Inferior parietal cortex (tissue), 1 donor: ENCODE measurements at regions not wholly inside any gene's neighbourhood (a gene's known extent, or its start where the extent isn't known, plus 50 kb on each side); places are given as distances from the start of the nearest gene placed in this dataset.
"Not testable (repeated sequence)": the region's sequence is repeated elsewhere in the genome, so short reads cannot be mapped to it uniquely, and the experiment has no call there.

Source experiments
- DNase-seq: peaks from one replicate; pipeline ENCODE4 v3.0.0-alpha.2; 2016; ENCODE audit errors: extremely low spot score

DNA sequence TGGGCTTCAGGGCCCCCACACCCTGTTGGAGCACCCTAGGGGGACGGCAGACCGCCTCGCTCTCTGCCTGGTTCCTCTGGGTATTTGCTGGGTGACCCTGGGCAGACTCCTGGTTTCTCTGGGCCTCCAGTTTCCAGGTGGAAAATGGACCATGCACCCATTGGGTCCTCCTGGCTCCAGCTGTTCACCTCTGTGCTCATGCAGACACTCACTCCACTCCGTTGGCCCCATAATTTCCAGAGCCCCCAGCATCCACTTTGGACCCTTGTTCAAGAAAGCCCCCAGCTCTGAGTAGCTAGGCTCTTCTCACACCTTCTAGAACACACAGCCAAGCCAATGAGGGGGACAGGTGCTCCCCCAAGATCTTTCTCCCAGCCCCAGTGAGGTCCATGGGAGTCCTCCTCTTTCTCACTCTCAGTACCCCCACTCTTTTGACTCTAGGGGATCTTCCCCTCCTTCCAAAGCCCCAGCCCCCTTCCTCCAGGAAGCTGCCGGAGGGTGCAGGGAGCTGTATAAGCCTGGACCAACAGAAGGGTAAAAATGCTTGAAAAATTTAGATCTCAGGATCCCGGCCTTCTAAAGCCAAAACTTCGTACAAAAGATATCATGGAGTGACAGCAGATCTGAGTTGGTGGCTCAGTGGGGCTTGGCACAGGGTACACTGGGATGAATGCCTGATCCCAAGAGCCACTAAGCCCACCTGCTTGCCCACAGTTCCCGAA lies 174.8 kb upstream of the RTL1 start:
- DNase-seq = no peak

DNA sequence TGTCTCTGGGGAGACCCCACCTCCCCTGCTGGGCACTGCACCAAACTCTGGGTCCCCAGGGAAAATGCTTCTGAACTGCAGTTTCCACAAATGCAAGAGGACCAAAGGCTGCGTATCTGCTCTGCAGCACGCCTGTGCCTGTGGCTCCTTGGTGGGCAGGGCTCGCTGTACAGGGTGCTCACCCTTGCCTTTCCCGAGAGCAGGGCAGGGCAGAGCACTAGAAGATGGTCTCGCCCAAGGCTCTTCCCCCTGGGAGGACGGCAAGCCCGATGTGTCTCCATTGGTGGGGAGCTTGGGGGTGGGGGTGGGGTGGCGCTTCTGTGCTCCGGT lies 175.3 kb upstream of the RTL1 start:
- no peak for DNase-seq

DNA sequence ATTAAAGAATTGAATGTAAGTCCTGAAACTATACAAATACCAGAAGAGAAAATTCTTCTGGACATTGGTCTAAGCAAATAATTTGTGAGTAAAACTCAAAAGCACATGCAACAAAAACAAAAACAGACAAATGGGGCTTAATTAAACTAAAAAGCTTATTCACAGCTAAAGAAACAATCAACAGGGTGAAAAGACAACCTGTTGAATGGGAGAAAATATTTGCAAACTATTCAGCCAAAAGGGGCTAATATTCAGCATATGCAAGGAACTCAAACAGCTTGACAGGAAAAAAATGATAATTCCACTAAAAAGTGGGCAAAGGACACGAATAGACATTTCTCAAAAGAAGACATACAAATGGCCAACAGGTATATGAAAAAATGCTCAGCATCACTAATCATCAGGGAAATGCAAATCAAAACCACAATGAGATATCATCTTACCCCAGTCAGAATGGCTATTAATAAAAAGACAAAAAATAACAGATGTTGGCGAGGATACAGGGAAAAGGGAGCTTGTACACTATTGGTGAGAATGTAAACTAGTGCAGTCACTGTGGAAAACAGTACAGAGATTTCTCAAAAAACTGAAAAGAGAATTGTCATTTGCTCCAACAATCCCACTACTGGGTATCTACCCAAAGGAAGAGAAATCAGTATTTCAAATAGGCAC lies 177.5 kb upstream of the RTL1 start:
- no peak for DNase-seq

DNA sequence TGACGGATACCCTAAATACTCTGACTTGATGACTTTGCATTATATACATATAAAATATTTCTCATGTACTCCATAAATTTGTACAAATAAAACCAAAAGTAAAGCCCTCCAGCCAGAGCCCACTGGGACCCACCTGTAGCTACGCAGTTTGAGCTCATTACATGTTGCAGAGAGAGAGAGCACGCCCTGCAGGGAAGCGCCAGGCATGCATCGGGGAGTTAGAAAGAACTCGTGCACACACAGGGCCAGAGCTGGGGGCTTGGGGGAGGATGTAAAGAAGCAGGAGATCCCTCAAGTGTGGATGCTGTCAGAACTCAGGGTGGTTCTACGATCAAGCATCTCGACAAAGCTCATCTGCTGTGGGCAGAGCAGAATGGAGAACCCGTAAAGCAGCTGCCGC lies 178.5 kb upstream of the RTL1 start:
- DNase-seq = no peak

DNA sequence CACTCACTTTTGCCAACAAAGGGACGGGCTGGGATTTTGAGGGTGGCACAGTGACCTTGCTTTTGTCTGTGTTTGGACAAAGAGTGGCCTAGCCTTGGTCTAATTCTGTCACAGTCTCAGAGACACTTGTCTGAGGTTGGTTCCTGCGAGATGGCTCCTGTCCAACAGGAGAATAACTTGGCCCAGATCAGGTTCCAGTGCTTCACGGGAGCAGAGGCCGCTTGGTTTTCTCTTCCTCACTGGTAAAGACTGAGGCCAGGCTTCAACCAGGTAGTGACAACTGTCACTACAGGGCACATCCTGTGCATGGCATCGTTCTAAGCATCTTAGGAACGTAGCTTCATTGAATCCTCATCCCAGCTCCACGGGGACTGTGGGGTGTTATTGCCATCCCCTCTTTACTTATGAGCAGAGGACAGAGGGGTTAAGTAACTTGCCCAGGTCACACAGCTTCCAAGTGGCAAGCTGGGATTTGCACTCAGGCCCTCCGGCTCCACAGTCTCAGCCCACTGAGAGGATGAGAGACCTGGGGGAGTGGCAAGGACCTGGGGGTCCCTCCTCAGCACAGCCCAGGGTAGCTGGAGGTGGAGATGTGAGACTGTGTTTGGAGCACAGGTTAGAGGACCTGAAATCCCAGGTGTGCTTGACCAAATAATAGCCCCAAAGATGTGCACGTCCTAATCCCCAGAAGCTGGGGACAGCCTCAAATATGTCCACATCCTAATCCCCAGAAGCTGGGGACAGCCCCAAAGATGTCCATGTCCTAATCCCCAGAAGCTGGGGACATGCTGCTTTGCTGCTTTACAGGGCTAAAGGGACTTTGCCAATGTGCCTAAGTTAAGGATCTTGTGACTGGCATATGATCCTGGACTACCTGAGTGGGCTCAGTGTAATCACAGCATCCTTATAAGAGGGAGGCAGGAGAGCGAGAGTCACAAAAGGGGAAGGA lies 179.2 kb upstream of the RTL1 start:
- DNase-seq = no peak

DNA sequence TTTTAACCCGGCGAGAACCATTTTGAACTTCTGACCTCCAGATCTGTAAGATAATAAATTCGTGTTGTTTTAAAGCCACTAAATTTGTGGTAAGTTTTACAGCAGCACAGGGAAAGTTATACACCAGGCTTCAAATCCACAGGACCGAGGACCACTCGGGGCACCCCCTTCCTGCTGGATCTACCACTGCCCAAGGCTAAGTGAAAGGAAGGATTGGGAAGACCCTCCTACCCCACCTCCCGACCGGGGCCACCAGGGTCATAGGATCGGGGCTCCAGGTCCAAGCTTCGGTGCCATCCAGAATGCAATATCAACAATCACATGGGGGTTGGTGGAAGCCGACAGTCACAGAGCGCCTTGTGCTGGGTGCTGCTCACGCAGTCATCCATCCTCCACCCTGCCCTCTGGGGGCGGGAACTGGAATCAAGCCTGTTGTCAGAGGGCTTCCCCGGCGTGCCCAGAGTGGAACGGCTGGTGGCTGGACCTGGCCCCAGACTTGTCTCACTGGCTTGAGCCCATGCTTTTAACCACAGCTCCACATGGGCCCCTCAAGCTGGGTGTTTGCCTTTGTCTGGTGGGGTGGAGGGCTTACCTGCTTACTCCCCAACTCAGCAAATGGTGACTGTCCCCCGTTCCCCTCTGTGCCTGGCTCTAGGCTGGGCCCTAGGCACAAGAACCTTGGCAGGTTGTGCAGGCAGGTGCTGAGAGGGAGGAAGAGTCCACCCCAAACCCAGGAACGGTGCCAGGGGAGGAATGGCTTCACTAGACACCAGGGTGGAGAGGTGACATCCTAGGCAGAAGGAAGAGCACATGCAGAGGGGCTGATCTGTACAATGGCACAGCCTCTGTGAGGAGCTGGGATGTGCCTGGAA lies 180.3 kb upstream of the RTL1 start:
- DNase-seq = no peak

DNA sequence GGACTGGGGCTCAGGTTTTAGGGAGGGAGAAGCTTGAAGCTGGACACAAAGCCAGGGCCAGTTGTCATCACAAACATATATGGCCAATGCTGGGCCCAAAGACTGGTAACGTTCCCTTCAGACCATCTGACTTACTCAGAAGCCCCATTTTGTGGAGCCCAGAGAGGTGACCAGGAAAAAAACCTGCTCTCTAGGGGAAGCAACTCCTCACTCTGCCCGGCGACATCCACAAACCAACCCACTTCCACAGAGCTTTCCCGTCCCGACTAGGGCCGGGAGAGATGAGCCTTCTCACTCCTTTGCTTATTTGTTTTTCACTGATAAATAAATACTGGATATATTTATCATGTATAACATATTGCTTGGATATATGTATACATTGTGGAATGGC lies 180.9 kb upstream of the RTL1 start:
- DNase-seq = no peak

DNA sequence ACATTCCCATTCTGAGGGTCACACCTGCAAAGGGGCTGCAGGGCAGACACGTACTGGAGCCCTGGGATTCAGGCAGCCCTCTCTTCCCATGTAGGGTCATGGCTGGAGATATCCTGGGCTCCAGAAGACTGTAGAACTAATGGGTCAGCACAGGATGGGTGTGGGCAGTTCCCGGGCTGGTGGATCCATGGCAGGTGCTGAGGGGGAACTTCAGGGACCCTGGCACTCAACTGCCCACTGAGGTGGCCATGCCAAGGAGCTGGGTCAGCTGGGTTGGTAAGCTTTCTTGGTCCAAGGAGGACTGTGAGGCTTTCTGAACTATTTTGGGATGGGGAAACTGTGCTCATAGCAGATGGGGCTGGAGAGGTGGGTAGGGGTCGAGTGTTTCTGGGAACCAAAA lies 183.4 kb upstream of the RTL1 start:
- no peak for DNase-seq

DNA sequence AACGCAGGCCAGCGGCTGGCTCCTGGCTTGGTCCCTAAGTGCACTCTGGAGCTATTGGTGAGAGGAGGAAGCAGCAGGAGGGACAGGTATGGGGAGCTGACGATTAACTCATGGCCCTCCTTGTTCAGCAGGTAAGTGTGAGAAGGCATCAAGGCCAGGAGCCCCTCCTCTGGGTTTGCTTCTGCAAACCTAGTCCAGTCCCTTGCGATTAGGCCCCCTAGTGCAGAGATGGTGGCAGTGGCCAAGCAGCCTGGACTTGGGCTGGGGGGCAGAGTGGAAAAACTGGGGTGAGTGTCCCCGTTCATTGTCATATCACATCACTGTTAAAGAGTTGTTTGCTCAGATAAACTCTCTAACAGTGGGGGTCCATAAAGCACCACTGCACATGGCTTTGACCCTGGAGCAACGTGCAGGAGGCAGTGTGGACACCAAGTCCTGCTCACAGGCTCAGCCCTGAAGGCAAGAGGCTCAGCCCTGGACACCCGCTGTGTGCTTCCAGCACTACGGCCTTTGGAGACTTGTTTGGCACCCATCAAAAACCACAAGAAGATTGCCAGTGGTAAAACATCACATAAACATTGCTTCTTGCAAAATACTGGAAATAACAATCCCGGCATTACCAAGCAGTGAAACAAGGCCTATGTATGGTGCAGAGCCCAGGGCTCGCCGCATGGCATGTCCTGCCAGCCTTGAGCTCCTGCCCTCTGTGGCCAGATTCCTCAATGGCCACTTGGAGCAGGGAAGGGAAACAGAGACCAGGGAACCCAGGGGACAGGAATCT lies 184.3 kb upstream of the RTL1 start:
- no peak for DNase-seq

- DNase-seq = no peak
Measured at GRCh38 chr14:101088395-101088667, 184.8 kb upstream of the RTL1 start.

GRCh38 chr14:101088714-101089113 lies 185.2 kb upstream of the RTL1 start:
- DNase-seq = no peak

DNA sequence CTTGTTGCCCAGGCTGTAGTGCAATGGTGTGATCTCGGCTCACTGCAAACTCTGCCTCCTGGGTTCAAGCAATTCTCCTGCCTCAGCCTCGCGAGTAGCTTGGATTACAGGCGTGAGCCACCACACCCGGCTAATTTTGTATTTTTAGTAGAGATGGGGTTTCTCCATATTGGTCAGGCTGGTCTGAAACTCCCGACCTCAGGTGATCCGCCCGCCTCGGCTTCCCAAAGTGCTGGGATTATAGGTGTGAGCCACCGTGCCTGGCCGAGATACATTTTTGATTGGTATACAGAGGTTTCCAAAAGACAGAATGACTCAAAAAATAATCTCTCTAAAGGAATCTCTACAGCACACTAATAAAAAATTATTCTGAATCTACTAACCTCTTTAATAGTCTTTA lies 187.0 kb upstream of the RTL1 start:
- not testable (repeated sequence) for DNase-seq

DNA sequence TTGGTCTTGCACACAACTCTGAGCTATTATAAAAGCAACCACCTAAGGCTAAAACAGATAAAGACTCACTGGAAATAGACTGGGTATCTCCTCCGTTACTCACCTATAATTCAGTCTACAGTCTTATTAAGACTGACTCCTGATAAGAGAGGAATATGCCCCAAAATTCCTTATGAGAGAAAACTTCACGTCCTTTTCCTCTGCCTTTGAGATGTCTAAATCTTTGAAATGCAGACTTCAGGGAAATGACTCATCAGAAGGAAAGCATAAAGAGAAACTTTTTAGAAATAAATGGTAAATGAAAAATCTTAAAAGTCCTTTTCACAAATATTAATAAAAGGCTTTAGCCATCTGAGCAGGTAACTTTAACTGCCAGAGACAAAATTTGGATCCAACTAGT lies 187.5 kb upstream of the RTL1 start:
- no peak for DNase-seq

DNA sequence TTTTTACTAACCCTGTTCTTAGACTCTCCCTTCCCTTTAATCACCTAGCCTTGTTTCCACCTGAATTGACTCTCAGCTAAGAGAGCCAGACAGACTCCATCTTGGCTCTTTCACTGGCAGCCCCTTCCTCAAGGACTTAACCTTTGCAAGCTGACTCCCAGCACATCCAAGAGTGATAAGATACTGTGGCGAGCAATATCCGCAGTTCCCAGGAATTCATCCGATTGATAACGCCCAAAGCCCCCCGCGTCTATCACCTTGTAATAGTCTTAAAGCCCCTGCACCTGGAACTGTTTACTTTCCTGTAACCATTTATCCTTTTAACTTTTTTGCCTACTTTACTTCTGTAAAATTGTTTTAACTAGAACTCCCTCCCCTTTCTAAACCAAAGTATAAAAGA lies 191.4 kb upstream of the RTL1 start:
- not testable (repeated sequence) for DNase-seq

- DNase-seq = no peak
Measured at GRCh38 chr14:101096551-101096950, 193.0 kb upstream of the RTL1 start.

DNA sequence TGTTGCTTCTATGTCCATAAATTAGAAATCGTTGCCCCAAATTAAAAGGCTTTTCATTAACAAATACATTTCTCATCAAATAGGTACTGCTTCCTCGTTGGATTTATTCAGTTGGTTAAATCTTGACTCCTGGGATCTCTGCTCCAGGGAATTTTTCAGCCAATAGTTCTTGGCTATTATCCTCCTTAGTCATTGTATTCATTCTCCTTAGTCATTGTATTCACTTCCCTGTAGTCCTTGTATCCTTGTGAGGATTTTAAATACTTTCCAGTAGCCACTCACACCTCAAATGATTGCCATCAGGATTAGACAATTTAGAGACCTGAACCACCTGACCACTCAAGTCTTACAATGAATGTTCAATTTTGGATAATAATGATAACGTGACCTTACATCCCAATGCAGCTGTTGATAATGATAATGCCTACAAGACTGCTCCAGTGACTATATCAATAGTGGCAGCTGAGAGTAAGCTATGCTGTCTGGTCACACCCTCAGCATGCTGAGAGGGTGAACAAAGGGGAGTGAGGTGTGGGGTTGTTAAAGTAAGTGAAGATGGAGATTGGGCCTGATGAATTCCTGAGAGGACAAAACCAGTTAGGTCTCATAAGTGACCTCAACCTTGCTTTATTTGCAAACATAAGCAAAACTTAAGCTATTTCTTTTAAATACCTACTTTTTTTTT lies 193.7 kb upstream of the RTL1 start:
- DNase-seq = no peak

GRCh38 chr14:101098177-101098576 lies 194.7 kb upstream of the RTL1 start:
- no peak for DNase-seq

DNA sequence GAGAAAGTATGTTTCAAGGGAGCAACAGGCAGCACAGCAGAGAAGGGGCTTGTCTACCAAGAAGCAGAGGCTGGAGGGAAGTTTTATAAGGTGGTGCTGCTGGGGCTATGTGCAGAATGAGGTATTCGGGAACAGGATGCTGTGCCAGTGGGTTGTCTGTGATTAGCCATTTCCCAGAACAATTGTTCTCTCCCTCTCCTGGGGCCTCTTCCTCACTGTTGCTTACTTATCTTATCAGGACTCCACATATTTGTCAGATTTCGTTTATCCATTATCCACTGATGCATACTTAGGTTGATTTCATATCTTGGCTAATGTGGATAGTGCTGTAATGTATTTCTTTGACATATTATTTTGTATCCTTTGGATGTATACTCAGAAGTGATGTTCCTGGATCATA lies 195.1 kb upstream of the RTL1 start:
- no peak for DNase-seq

DNA sequence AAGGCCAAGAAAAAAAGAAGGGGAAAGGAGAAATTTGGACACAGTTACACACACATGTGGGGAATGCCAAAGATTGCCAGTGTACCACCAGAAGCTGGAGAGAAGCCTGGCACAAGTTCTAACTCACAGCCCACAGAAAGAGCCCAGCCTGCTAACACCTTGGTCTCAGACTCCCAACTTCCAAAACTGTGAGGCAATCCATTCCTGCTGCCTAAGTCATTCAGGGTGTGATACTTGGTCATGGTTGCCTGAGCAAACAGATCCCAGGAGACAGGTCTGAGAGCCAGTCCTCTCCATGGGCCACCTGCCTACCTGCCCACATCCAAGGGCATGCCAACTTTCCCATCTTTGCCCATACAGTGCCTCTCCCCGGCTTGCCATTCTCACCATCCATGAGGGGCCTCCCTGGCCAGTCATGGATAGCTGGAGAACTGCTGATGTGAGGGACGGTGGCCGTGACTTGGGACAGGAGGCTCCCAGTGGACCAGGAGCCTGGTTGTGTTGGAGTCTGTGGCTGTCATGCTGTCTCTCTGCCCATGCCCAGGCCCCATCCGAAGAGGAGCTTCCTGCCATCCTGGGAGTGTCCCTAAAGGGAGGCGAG lies 198.0 kb upstream of the RTL1 start:
- DNase-seq = no peak

- DNase-seq = no peak
Measured at GRCh38 chr14:101102875-101103274, 199.4 kb upstream of the RTL1 start.
